RWPE1 (cell line): ENCODE measurements at regions not wholly inside any gene's neighbourhood (a gene's known extent, or its start where the extent isn't known, plus 50 kb on each side); places are given as distances from the start of the nearest gene placed in this dataset.

Experiments used
- CTCF ChIA-PET: fragments of 350-600 bp; sonication (Branson Sonifier 250); formaldehyde crosslinking; extraction: SDS; loops from one replicate; lab custom pipeline; 2021; lab: Yijun Ruan, JAX
- POLR2A ChIA-PET: fragments of 400-600 bp; formaldehyde crosslinking; extraction: SDS; loops from one replicate; lab custom pipeline; 2020; ENCODE audit warnings: antibody characterized with exemption; ENCODE audit not compliant: low non-redundant PET; lab: Yijun Ruan, JAX
- DNase-seq: peaks from one replicate; pipeline ENCODE4 v3.0.0; 2012; ENCODE audit warnings: low spot score
- H3K27ac ChIP-seq: fragments of 450-650 bp; 2 replicates; pipeline ENCODE4 v1.5.1; 2017
- TF ChIP-seq, protein P1 (sequence below): fragments of 450-650 bp; conservative IDR thresholded peaks from 2 replicates; pipeline ENCODE4 v1.5.1; 2017; ENCODE audit warnings: low read depth, mild to moderate bottlenecking

DNA sequence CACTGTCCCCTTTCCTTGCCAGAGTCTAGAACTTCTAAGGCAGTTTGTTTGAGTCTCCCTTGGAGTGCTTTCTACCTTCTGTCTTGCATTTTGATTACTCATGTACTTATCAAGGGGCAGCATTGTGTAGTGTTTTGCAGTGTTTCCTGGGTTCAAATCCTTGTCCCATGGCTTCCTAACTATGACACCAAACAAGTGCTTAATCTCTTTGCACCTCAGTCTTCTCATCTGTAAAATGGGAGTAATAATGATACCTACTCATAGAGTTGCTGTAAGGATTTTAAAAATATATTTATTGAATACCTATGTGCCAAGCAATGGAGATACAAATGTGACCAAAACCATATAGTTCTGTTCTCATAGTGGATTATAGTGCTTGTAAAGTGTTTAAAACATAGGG lies 105.5 kb upstream of the PKDCC start:
- TF ChIP-seq, protein P1, sequence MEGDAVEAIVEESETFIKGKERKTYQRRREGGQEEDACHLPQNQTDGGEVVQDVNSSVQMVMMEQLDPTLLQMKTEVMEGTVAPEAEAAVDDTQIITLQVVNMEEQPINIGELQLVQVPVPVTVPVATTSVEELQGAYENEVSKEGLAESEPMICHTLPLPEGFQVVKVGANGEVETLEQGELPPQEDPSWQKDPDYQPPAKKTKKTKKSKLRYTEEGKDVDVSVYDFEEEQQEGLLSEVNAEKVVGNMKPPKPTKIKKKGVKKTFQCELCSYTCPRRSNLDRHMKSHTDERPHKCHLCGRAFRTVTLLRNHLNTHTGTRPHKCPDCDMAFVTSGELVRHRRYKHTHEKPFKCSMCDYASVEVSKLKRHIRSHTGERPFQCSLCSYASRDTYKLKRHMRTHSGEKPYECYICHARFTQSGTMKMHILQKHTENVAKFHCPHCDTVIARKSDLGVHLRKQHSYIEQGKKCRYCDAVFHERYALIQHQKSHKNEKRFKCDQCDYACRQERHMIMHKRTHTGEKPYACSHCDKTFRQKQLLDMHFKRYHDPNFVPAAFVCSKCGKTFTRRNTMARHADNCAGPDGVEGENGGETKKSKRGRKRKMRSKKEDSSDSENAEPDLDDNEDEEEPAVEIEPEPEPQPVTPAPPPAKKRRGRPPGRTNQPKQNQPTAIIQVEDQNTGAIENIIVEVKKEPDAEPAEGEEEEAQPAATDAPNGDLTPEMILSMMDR: no peak
- H3K27ac ChIP-seq: no peak overlapping the region
- ChIA-PET CTCF (no interaction called here), POLR2A (interaction anchor here (0.7 kb wide), 1 partner anchor 8 kb away, joined by 3 read pairs; no protein-coding TSS in a partner anchor)
- no peak for DNase-seq

DNA sequence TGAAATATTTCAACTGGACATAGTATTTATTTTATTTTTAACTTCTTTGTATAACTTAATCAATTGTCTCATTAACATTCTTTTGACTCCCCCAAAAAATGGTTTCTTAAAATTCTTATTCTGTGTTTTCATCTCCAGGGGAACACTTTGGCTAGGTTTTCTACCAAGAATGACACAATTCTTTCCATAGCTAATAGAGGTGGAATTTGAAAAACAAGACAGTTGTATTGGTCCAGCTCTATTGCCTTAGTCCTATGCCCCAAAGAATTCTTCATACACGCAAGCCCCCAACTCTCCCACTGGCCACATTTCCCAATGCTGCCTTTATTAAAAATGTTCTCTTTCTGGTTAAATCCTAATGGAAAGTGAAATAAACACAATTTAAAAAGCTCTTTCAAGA lies 104.7 kb upstream of the PKDCC start:
- ChIA-PET CTCF (no interaction called here), POLR2A (interaction anchor here (0.7 kb wide), 1 partner anchor 9 kb away, joined by 3 read pairs; no protein-coding TSS in a partner anchor)
- DNase-seq: no peak

DNA sequence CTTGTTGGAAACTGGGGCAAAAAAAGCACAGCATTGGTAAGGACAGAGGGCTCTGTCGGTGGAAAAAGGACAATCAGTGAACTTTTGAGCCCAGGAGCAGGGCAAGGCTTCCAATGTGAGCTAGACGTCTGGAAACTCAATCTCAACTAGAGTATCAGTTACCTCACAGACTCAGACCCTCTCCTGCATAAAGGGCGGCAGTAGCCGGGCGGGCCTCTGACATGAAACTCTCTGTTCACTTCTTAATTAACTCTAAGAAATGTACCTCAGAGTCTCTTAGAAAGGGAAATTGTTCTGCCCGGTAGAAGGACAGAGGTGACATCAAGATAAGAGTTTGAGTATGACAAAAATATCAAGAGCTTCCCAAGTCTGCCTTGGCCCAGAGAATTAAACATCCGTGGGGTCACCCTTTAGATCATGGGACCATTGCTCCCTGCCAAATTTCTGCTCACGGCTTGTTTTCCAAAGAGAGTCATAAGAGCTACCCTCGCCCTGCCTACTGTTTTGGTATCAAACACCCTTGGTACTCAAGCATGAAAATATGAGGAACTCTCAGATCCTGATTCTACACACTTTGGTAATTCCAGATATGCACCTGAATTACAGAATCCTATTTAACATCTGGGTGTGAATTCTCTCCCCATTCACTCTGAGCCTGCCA lies 103.5 kb upstream of the PKDCC start:
- TF ChIP-seq, protein P1: no peak
- H3K27ac ChIP-seq: no peak overlapping the region
- ChIA-PET CTCF (interaction anchor here (0.6 kb wide), 1 partner anchor 142 kb away, joined by 3 read pairs; no protein-coding TSS in a partner anchor), POLR2A (no interaction called here)
- no peak for DNase-seq

More for the DNA sequence above, 104.7 kb upstream of the PKDCC start:
- TF ChIP-seq, protein P1: no peak
- no peak overlapping the region for H3K27ac ChIP-seq

DNA sequence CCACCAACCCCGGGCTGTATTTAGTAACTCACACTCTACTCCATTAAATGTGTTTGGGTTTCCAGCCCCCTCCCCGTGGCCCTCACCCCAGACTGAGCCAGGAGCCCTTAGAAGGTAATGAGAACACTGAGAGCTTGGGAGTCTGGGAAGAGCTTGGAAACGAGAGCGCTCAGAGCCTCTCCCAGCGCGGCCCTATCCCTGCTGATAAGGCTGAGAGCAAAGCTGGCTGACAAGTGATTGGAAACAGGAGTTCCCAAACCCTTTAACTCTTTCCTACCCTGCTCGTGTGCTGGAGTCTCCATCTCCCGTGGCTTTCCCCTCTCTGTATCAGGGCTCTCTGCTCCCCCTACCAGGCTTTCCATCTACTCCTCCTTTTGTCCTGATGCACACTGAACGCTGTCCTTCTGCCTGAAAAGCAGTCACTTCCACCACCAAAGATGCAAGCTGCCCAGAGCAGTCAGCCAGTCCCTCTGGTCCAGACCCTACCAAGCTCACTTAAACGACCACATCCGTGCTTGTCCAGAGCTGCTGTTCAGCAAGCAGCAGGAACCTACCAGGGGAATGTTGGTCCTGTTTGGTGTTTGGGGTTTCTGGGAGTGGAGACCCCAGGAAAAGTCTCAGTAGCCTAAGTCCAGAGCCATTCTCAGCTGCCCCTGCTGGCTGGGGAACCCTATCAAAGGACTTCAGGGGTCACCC lies 100.0 kb upstream of the PKDCC start:
- CTCF ChIA-PET: no interaction called here

DNA sequence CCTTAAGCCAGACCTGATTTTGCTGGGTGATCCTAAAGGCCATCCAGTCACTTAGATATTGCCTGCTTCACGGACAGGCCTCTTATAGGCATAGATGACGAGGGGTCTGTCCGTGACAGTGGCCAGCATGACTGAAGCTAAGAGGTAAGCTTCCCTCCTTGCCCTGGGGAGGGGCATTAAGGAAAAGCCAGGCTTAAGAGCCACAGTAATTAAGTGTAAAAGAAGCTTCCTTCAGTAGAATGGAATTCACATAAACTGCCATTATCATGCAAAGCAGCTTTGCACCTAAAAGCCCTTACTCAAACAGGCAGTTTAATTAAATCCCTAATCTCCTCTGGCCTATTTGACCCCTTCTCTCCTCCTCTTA lies 99.4 kb upstream of the PKDCC start:
- ChIA-PET POLR2A (no interaction called here), CTCF (no interaction called here)
- no peak for DNase-seq
- no peak overlapping the region for H3K27ac ChIP-seq
- TF ChIP-seq, protein P1: no peak

More for the DNA sequence above, 100.0 kb upstream of the PKDCC start:
- TF ChIP-seq, protein P1: no peak
- no peak for DNase-seq
- H3K27ac ChIP-seq: no peak overlapping the region
- POLR2A ChIA-PET: no interaction called here

DNA sequence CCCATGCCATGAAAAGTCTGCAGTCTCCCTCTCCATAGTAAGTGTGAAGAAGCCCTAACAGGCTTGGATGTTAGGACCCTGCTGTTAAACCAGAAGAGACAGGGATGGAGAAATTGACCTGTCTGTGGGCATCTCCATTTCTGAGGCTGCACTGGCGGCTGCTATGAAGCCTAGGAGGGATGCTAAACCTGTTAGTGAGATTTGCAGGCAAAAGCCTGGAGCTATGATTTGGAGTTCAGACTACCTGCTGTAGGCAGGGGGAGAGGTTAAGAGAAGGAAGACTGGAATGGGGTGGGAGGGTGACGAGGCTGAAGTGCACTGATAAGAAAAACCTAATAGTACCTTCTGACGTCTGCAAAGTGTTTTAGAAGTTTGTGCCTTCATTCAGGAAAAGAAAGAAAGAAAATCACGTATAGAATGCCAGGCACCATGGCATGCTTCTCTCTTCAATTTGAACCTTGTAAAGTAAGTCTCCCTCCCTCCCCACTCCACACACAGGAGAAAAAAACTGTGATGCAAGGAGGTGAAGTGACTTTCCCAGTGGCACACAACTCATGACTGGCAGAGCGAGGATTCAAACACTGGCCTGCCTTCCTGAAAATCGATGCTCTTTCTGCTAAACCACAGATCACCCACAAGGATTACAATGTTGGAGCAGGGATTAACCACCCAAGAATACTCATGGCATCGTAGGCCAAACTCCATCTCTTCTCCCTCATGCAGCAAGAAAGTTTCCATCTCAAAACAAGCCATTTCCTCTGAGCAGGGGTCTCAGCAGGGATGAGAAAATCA lies 98.5 kb upstream of the PKDCC start:
- TF ChIP-seq, protein P1: no peak
- no peak overlapping the region for H3K27ac ChIP-seq
- ChIA-PET CTCF (no interaction called here), POLR2A (no interaction called here)
- DNase-seq: no peak
